Ascending aorta (tissue), 2 donors: ENCODE measurements at regions not wholly inside any gene's neighbourhood (a gene's known extent, or its start where the extent isn't known, plus 50 kb on each side); places are given as distances from the start of the nearest gene placed in this dataset.

Source experiments
- DNase-seq, 2 donors: peaks; one replicate each; pipeline ENCODE4 v3.0.0-alpha.2; 2019; ENCODE audit warnings: low spot score in 2 of 2
- H3K27ac ChIP-seq, 2 donors: fragments of 200-600 bp; sonication (generic); one replicate each; pipeline ENCODE4 v1.5.1; 2016 to 2017; ENCODE audit warnings: mild to moderate bottlenecking in 1 of 2
- H3K27me3 ChIP-seq: fragments of 200-600 bp; sonication (generic); one replicate; pipeline ENCODE4 v1.5.1; 2017
- H3K36me3 ChIP-seq, 2 donors: fragments of 200-600 bp; sonication (generic); one replicate each; pipeline ENCODE4 v1.5.1; 2016
- H3K4me1 ChIP-seq, 2 donors: fragments of 200-600 bp; sonication (generic); one replicate each; pipeline ENCODE4 v1.5.1; 2016 to 2017; ENCODE audit warnings: mild to moderate bottlenecking in 1 of 2
- H3K4me3 ChIP-seq, 2 donors: fragments of 200-600 bp; sonication (generic); one replicate each; pipeline ENCODE4 v1.5.1; 2016 to 2017; ENCODE audit warnings: mild to moderate bottlenecking in 1 of 2
- H3K9me3 ChIP-seq, 2 donors: fragments of 200-600 bp; sonication (generic); one replicate each; pipeline ENCODE4 v1.5.1; 2016
- CTCF ChIP-seq, 3 experiments: fragments of 200-600 bp in 2 of 3; fragments of 450-650 bp in 1 of 3; sonication (generic) in 2 of 3; IDR thresholded peaks; one replicate each; pipeline ENCODE4 v1.5.1; 2016 to 2019; ENCODE audit warnings: antibody characterized with exemption in 3 of 3, mild to moderate bottlenecking in 1 of 3, moderate library complexity in 1 of 3
- intact Hi-C: fragments of 100-400 bp; cut with DNase I; formaldehyde crosslinking; loops from one replicate; pipeline ENCODE4 v1.15.1; 2023

- Histone ChIP-seq H3K4me3 (no peak overlapping the region), H3K27me3 (no peaks in the 10 kb centered on the region), H3K27ac (no peak overlapping the region), H3K36me3 (no peaks in the 10 kb centered on the region), H3K9me3 (no peaks in the 10 kb centered on the region), H3K4me1 (no peaks in the 10 kb centered on the region)
- intact Hi-C loops: no loop called here
- no peak for TF ChIP-seq CTCF (IDR thresholded peaks at IDR 0.05)
- no peak for DNase-seq
These were observed 202.7 kb upstream of the RGMB start for GRCh38 chr5:98570661-98571191.

GRCh38 chr5:98573834-98574320 lies 199.6 kb upstream of the RGMB start:
- Histone ChIP-seq H3K4me1 (no peaks in the 10 kb centered on the region), H3K4me3 (no peak overlapping the region), H3K9me3 (no peaks in the 10 kb centered on the region), H3K36me3 (no peaks in the 10 kb centered on the region), H3K27me3 (no peaks in the 10 kb centered on the region), H3K27ac (no peak overlapping the region)
- intact Hi-C loops: no loop called here
- no peak for TF ChIP-seq CTCF (IDR thresholded peaks at IDR 0.05)
- no peak for DNase-seq

- Histone ChIP-seq H3K27ac (no peak overlapping the region), H3K9me3 (no peaks in the 10 kb centered on the region), H3K4me3 (no peak overlapping the region), H3K27me3 (no peaks in the 10 kb centered on the region), H3K4me1 (no peaks in the 10 kb centered on the region), H3K36me3 (no peaks in the 10 kb centered on the region)
- intact Hi-C loops: no loop called here
- no peak for TF ChIP-seq CTCF (IDR thresholded peaks at IDR 0.05)
- no peak for DNase-seq
These were observed 197.2 kb upstream of the RGMB start for GRCh38 chr5:98576275-98576674.

GRCh38 chr5:98578438-98578837 lies 195.0 kb upstream of the RGMB start:
- Histone ChIP-seq H3K27ac (no peak overlapping the region), H3K4me3 (no peak overlapping the region), H3K9me3 (no peaks in the 10 kb centered on the region), H3K4me1 (no peaks in the 10 kb centered on the region), H3K36me3 (no peaks in the 10 kb centered on the region), H3K27me3 (no peaks in the 10 kb centered on the region)
- intact Hi-C loops: no loop called here
- no peak for TF ChIP-seq CTCF (IDR thresholded peaks at IDR 0.05)
- DNase-seq: no peak

- no peaks in the 10 kb centered on the region for H3K9me3 ChIP-seq
- H3K27me3 ChIP-seq: no peaks in the 10 kb centered on the region
- no peaks in the 10 kb centered on the region for H3K4me1 ChIP-seq
- H3K36me3 ChIP-seq: no peaks in the 10 kb centered on the region
- H3K27ac ChIP-seq: no peak overlapping the region
- no peak overlapping the region for H3K4me3 ChIP-seq
- no peak for TF ChIP-seq CTCF (IDR thresholded peaks at IDR 0.05)
- intact Hi-C loops: no loop called here
- no peak for DNase-seq
These were observed 192.1 kb upstream of the RGMB start for GRCh38 chr5:98581112-98581997.
